ENCODE measurements at regions not wholly inside any gene's neighbourhood (a gene's known extent, or its start where the extent isn't known, plus 50 kb on each side); places are given as distances from the start of the nearest gene placed in this dataset.
"Not testable (repeated sequence)": the region's sequence is repeated elsewhere in the genome, so short reads cannot be mapped to it uniquely, and the experiment has no call there.

DNA sequence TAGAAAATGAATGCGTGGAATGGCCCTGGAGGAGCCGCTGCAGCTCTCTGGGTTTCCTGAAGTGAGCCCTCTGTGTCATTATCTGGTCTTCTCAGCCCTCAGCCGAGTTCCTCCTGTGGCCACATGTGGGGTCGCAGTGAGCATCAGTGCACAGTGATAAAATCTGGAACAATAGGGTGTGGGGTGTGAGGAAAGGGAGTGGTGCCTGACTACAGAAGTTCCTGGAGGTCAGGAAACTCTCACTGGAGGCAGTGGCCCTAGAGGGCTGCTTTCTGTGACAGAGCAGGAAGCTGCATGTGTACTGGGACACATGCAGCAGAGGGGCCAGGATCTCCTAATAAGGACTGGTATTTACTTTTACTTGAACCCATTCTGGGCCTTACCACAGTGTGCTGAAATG, 1942.5 kb downstream of the FOXD4L5 start:
- not testable (repeated sequence) for TF ChIP-seq POLR2A (IDR thresholded peaks at IDR 0.05)
- TF ChIP-seq, protein P1, sequence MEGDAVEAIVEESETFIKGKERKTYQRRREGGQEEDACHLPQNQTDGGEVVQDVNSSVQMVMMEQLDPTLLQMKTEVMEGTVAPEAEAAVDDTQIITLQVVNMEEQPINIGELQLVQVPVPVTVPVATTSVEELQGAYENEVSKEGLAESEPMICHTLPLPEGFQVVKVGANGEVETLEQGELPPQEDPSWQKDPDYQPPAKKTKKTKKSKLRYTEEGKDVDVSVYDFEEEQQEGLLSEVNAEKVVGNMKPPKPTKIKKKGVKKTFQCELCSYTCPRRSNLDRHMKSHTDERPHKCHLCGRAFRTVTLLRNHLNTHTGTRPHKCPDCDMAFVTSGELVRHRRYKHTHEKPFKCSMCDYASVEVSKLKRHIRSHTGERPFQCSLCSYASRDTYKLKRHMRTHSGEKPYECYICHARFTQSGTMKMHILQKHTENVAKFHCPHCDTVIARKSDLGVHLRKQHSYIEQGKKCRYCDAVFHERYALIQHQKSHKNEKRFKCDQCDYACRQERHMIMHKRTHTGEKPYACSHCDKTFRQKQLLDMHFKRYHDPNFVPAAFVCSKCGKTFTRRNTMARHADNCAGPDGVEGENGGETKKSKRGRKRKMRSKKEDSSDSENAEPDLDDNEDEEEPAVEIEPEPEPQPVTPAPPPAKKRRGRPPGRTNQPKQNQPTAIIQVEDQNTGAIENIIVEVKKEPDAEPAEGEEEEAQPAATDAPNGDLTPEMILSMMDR (IDR thresholded peaks at IDR 0.05): not testable (repeated sequence)

Measured in prostate gland (tissue), 2 donors.